ENCODE measurements at regions not wholly inside any gene's neighbourhood (a gene's known extent, or its start where the extent isn't known, plus 50 kb on each side); places are given as distances from the start of the nearest gene placed in this dataset.
"Not testable (repeated sequence)": the region's sequence is repeated elsewhere in the genome, so short reads cannot be mapped to it uniquely, and the experiment has no call there.

DNA sequence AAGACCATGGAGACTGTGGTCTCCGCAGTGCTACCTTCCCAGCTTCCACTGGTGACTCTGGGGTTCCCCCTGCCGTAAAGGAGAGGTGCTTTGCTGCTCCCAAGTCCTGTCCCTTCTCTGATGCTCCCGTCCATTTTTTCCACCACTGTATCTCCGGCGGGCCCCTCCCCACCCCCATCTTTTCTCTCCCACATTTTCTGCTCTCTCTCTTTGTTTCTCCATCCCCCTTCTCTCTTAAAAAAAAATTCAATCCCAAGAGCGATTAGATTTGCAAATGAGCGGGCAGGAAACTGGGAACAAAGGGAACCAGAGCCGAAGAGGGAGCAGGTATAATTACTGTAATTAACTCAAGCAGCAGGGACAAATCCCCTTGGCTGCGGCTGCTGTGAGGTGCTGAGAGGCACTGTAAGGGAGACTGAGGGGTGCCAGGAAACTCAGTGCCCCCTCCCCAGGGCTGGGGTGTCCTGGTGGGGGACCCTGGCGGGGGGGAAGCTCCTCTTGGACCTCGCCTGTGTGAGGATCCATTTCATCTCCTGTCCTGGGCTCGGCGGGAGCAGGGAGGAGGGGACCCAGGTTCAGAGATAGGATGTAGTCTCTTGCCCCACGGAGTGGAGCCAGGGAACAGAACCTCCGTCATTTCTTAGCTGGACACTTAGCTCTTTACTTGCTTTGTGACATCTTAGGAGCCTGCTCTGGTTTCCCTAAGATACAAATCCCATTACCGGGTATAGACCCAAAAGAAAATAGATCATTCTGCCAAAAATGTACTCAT is 140.4 kb upstream of the NRXN3 start:
- 27 to 28% methylated on average over 8 to 10 of the region's 16 CpGs for WGBS, 2 donors (ENCODE audit: low coverage in 1 of 2)
- H3K27me3 ChIP-seq, result peaks cover 31% of the 10 kb centered on the region
- H3K4me1 ChIP-seq, result no peaks in the 10 kb centered on the region
- TF ChIP-seq POLR2A (IDR thresholded peaks at IDR 0.05), result no peak
- TF ChIP-seq POLR2AphosphoS5 (IDR thresholded peaks at IDR 0.05), result no peak
- no peak for TF ChIP-seq CTCF (IDR thresholded peaks at IDR 0.05)
- no peak for TF ChIP-seq EP300 (IDR thresholded peaks at IDR 0.05)
- H3K36me3 ChIP-seq, result no peaks in the 10 kb centered on the region
- no peaks in the 10 kb centered on the region for H3K9me3 ChIP-seq
- ATAC-seq, result no peak
- no peak overlapping the region for H3K27ac ChIP-seq
- H3K4me3 ChIP-seq, result no peak overlapping the region

DNA sequence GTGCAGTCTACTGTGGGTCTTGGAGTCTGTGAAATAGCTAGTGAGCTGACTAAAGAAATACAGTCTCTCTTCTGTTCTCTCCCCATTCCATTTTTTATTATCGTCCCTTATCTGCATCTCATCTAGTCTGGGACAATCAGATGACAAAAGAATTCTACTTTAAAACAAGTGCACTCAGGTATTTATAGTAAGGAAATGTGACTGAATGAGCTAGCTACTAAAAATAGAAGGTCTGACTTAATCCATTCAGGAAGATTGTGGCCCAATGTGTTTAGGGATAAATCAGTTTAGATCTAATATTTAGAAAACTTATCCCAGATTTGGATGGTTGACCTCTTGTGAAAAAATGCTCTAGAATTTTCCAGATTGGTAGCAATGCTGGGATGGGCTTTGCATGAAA is 126.8 kb upstream of the NRXN3 start:
- peaks cover 14% of the 10 kb centered on the region for H3K27me3 ChIP-seq
- WGBS, 2 donors (ENCODE audit: low coverage in 1 of 2), result 56 to 86% methylated on average over 1 of the region's 1 CpG
- H3K4me1 ChIP-seq, result no peaks in the 10 kb centered on the region
- H3K4me3 ChIP-seq, result no peak overlapping the region
- no peaks in the 10 kb centered on the region for H3K36me3 ChIP-seq
- no peak for ATAC-seq
- H3K27ac ChIP-seq, result no peak overlapping the region
- H3K9me3 ChIP-seq, result no peaks in the 10 kb centered on the region
- TF ChIP-seq EP300 (IDR thresholded peaks at IDR 0.05) (no peak), POLR2A (IDR thresholded peaks at IDR 0.05) (no peak), CTCF (IDR thresholded peaks at IDR 0.05) (no peak), POLR2AphosphoS5 (IDR thresholded peaks at IDR 0.05) (no peak)

DNA sequence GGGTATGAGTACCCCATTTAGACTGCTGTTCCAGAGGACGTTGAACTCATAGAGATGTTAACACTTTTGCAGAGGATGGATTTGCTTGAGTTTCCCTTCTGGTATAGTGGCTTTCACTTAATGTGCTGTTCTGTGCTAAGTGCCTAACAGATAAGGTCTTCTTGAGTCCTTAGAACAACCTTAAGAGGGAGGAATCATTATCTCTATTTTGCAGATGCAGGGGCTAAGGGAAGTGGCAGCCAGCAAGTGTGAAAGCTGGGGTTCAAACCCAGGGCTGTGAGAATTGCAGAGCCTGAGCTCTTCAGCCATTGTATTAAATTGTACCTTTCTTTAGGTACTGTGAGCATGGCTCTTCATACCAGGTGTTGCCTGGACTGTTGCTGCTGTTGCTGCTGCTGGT is 122.1 kb upstream of the NRXN3 start:
- Histone ChIP-seq H3K4me3 (no peak overlapping the region), H3K9me3 (peaks cover 0 to 19% (median 0%) of the 10 kb centered on the region in 3 donors), H3K36me3 (no peaks in the 10 kb centered on the region), H3K27ac (no peak overlapping the region), H3K4me1 (no peaks in the 10 kb centered on the region), H3K27me3 (no peaks in the 10 kb centered on the region)
- no peak for TF ChIP-seq CTCF (IDR thresholded peaks at IDR 0.05)
- TF ChIP-seq EP300 (IDR thresholded peaks at IDR 0.05), result no peak
- no peak for TF ChIP-seq POLR2AphosphoS5 (IDR thresholded peaks at IDR 0.05)
- no peak for TF ChIP-seq POLR2A (IDR thresholded peaks at IDR 0.05)
- WGBS, 2 donors (ENCODE audit: low coverage in 1 of 2), result 0 to 80% methylated on average over 1 of the region's 1 CpG
- ATAC-seq, result no peak

DNA sequence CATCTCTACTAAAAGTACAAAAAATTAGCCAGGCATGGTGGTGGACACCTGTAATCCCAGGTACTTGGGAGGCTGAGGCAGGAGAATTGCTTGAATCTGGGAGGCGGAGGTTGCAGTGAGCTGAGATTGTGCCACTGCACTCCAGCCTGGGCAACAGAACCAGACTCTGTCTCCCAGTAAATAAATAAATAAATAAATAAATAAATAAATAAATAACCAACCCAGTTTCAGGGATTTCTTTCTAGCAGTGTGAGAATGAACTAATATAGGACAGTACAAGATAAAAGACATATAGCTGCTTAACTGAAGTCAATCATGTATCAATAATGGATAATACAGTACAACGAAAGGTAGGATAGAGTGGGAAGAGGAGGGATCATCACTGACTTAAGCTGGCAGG is 113.3 kb upstream of the NRXN3 start:
- H3K9me3 ChIP-seq, ATAC-seq, H3K27ac ChIP-seq, H3K4me1 ChIP-seq, H3K36me3 ChIP-seq, H3K27me3 ChIP-seq, H3K4me3 ChIP-seq: not testable (repeated sequence)
- 91 to 100% methylated on average over 1 of the region's 2 CpGs for WGBS, 2 donors (ENCODE audit: low coverage in 1 of 2)

GRCh38 chr14:78070344-78070743 is 99.8 kb upstream of the NRXN3 start:
- H3K9me3 ChIP-seq, result no peaks in the 10 kb centered on the region
- H3K4me1 ChIP-seq, result no peaks in the 10 kb centered on the region
- no peak for ATAC-seq
- no peaks in the 10 kb centered on the region for H3K36me3 ChIP-seq
- no peak overlapping the region for H3K27ac ChIP-seq
- no peak for TF ChIP-seq EP300 (IDR thresholded peaks at IDR 0.05)
- TF ChIP-seq CTCF (IDR thresholded peaks at IDR 0.05), result no peak
- no peak for TF ChIP-seq POLR2A (IDR thresholded peaks at IDR 0.05)
- no peak for TF ChIP-seq POLR2AphosphoS5 (IDR thresholded peaks at IDR 0.05)
- H3K27me3 ChIP-seq, result no peaks in the 10 kb centered on the region
- 50 to 67% methylated on average over 1 of the region's 1 CpG for WGBS, 2 donors (ENCODE audit: low coverage in 1 of 2)
- H3K4me3 ChIP-seq, result no peak overlapping the region
